ENCODE measurements at regions not wholly inside any gene's neighbourhood (a gene's known extent, or its start where the extent isn't known, plus 50 kb on each side); places are given as distances from the start of the nearest gene placed in this dataset.

DNA sequence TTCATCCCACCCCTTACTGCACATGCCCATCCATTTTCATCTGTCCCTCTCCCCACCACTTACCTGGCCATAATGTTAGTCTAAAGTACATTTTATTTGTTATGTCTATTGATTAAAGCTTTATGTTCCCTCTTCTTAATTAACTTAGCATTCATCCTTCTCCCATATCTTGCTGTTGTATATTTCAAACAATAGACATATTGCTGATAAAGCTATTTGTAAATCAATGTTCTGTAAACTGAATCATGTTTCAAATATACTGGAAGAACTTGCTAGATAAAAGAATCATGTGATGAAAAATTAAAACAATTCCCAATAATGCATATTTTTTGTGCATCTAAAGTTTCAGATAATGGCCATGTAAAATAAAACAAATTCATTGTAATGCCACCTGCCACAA is 249.2 kb downstream of the IGSF11 start:
- Histone ChIP-seq H3K27me3 (ENCODE audit: insufficient read depth, low read length) (no peaks in the 10 kb centered on the region), H3K4me2 (ENCODE audit: low read length) (no peak overlapping the region), H2AFZ (ENCODE audit: low read depth, low read length) (no peak overlapping the region), H3K79me2 (ENCODE audit: insufficient read depth, low read length) (no peaks in the 10 kb centered on the region), H3K9me3 (ENCODE audit: insufficient read depth, low read depth, low read length) (no peaks in the 10 kb centered on the region), H3K9ac (ENCODE audit: low read length) (no peak overlapping the region), H4K20me1 (ENCODE audit: insufficient read depth, low read length) (no peaks in the 10 kb centered on the region), H3K4me3 (ENCODE audit: insufficient read depth, low read depth, low read length) (no peak overlapping the region), H3K27ac (ENCODE audit: low read depth, low read length) (no peak overlapping the region), H3K36me3 (ENCODE audit: insufficient read depth, low read length) (no peaks in the 10 kb centered on the region), H3K4me1 (ENCODE audit: insufficient read depth, low read length) (no peaks in the 10 kb centered on the region)
- TF ChIP-seq EZH2 (IDR thresholded peaks at IDR 0.05; ENCODE audit: insufficient read depth, low read length) = no peak
- TF ChIP-seq, protein P1, sequence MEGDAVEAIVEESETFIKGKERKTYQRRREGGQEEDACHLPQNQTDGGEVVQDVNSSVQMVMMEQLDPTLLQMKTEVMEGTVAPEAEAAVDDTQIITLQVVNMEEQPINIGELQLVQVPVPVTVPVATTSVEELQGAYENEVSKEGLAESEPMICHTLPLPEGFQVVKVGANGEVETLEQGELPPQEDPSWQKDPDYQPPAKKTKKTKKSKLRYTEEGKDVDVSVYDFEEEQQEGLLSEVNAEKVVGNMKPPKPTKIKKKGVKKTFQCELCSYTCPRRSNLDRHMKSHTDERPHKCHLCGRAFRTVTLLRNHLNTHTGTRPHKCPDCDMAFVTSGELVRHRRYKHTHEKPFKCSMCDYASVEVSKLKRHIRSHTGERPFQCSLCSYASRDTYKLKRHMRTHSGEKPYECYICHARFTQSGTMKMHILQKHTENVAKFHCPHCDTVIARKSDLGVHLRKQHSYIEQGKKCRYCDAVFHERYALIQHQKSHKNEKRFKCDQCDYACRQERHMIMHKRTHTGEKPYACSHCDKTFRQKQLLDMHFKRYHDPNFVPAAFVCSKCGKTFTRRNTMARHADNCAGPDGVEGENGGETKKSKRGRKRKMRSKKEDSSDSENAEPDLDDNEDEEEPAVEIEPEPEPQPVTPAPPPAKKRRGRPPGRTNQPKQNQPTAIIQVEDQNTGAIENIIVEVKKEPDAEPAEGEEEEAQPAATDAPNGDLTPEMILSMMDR (IDR thresholded peaks at IDR 0.05; ENCODE audit: insufficient read depth, low read depth, low read length) = no peak
- Mint-ChIP-seq H3K4me3 (ENCODE audit: unreplicated experiment) (no peak overlapping the region), H3K4me1 (ENCODE audit: low read depth, unreplicated experiment) (peaks cover 22% of the 10 kb centered on the region), H3K9me3 (ENCODE audit: unreplicated experiment) (no peaks in the 10 kb centered on the region), H3K36me3 (ENCODE audit: low read depth, unreplicated experiment) (no peaks in the 10 kb centered on the region), H3K27ac (ENCODE audit: unreplicated experiment) (no peak overlapping the region), H3K27me3 (ENCODE audit: low read depth, unreplicated experiment) (no peaks in the 10 kb centered on the region)
- DNase-seq (ENCODE audit: low read depth) = no peak
- FAIRE-seq = no peak

DNA sequence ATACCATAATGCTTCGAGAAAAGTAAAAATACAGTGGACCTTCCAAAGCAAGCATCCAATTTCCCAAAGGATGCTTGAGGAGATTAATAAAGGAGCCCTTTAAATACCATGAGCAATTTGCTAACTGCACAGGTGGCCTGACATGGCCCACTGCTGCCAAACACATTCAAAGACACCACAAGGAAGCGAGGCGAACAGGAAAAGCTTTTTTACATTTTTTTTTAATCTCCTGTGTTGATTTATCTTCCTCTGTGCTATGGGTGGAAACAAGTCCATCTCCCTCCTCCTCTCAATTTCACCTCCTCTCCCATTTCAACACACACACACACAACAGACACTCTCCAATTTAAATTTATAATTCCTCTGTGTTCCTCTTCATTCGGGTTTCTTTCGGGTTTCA is 243.4 kb downstream of the IGSF11 start:
- Histone ChIP-seq H3K4me3 (ENCODE audit: insufficient read depth, low read depth, low read length) (no peak overlapping the region), H3K36me3 (ENCODE audit: insufficient read depth, low read length) (no peaks in the 10 kb centered on the region), H3K4me1 (ENCODE audit: insufficient read depth, low read length) (no peaks in the 10 kb centered on the region), H3K9me3 (ENCODE audit: insufficient read depth, low read depth, low read length) (no peaks in the 10 kb centered on the region), H3K4me2 (ENCODE audit: low read length) (no peak overlapping the region), H2AFZ (ENCODE audit: low read depth, low read length) (no peak overlapping the region), H3K27me3 (ENCODE audit: insufficient read depth, low read length) (no peaks in the 10 kb centered on the region), H4K20me1 (ENCODE audit: insufficient read depth, low read length) (no peaks in the 10 kb centered on the region), H3K27ac (ENCODE audit: low read depth, low read length) (no peak overlapping the region), H3K9ac (ENCODE audit: low read length) (no peak overlapping the region), H3K79me2 (ENCODE audit: insufficient read depth, low read length) (no peaks in the 10 kb centered on the region)
- Mint-ChIP-seq H3K4me1 (ENCODE audit: low read depth, unreplicated experiment) (peaks cover 16% of the 10 kb centered on the region), H3K27ac (ENCODE audit: unreplicated experiment) (no peak overlapping the region), H3K36me3 (ENCODE audit: low read depth, unreplicated experiment) (no peaks in the 10 kb centered on the region), H3K27me3 (ENCODE audit: low read depth, unreplicated experiment) (no peaks in the 10 kb centered on the region), H3K9me3 (ENCODE audit: unreplicated experiment) (no peaks in the 10 kb centered on the region), H3K4me3 (ENCODE audit: unreplicated experiment) (no peak overlapping the region)
- DNase-seq (ENCODE audit: low read depth) (no peak), FAIRE-seq (no peak)
- no peak for TF ChIP-seq EZH2 (IDR thresholded peaks at IDR 0.05; ENCODE audit: insufficient read depth, low read length)
- TF ChIP-seq, protein P1 (IDR thresholded peaks at IDR 0.05; ENCODE audit: insufficient read depth, low read depth, low read length) = no peak

DNA sequence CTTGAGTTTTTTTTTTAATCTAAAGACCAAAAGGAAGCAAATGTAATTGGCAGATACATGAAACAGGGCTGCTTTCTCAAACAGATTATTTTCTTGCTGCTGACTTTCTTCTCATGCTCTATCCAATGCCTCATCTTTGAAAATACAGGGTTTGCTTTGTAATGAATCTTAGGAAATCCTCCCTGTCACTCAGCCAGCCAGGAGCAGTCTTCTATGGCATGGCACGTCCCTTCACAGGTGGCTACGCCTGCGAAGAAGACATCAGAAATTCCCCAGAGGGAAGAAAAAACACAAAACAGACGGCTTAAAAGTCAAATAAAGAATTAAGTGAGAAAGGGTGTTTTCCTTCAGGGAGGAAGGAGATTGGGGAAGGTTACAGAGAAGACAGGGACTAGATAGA is 242.5 kb downstream of the IGSF11 start:
- H3K36me3 ChIP-seq (ENCODE audit: insufficient read depth, low read length) = no peaks in the 10 kb centered on the region
- no peak overlapping the region for H2AFZ ChIP-seq (ENCODE audit: low read depth, low read length)
- no peaks in the 10 kb centered on the region for H3K27me3 Mint-ChIP-seq (ENCODE audit: low read depth, unreplicated experiment)
- H3K4me1 Mint-ChIP-seq (ENCODE audit: low read depth, unreplicated experiment) = peaks cover 16% of the 10 kb centered on the region
- H3K79me2 ChIP-seq (ENCODE audit: insufficient read depth, low read length) = no peaks in the 10 kb centered on the region
- no peaks in the 10 kb centered on the region for H3K9me3 ChIP-seq (ENCODE audit: insufficient read depth, low read depth, low read length)
- H3K4me2 ChIP-seq (ENCODE audit: low read length) = no peak overlapping the region
- H4K20me1 ChIP-seq (ENCODE audit: insufficient read depth, low read length) = no peaks in the 10 kb centered on the region
- H3K27ac Mint-ChIP-seq (ENCODE audit: unreplicated experiment) = no peak overlapping the region
- TF ChIP-seq EZH2 (IDR thresholded peaks at IDR 0.05; ENCODE audit: insufficient read depth, low read length) = no peak
- TF ChIP-seq, protein P1 (IDR thresholded peaks at IDR 0.05; ENCODE audit: insufficient read depth, low read depth, low read length) = no peak
- H3K36me3 Mint-ChIP-seq (ENCODE audit: low read depth, unreplicated experiment) = no peaks in the 10 kb centered on the region
- no peak for FAIRE-seq
- no peak overlapping the region for H3K9ac ChIP-seq (ENCODE audit: low read length)
- H3K4me3 ChIP-seq (ENCODE audit: insufficient read depth, low read depth, low read length) = no peak overlapping the region
- no peaks in the 10 kb centered on the region for H3K9me3 Mint-ChIP-seq (ENCODE audit: unreplicated experiment)
- no peak overlapping the region for H3K27ac ChIP-seq (ENCODE audit: low read depth, low read length)
- H3K4me1 ChIP-seq (ENCODE audit: insufficient read depth, low read length) = no peaks in the 10 kb centered on the region
- no peak for DNase-seq (ENCODE audit: low read depth)
- H3K27me3 ChIP-seq (ENCODE audit: insufficient read depth, low read length) = no peaks in the 10 kb centered on the region
- H3K4me3 Mint-ChIP-seq (ENCODE audit: unreplicated experiment) = no peak overlapping the region

All from astrocyte (in vitro differentiated cells and primary cell).